Effector memory CD8-positive, alpha-beta T cell (primary cell): ENCODE measurements at regions not wholly inside any gene's neighbourhood (a gene's known extent, or its start where the extent isn't known, plus 50 kb on each side); places are given as distances from the start of the nearest gene placed in this dataset.

Source experiments
- ATAC-seq: fragments of 150-1000 bp; cut with Tn5 transposase; replicated peaks from 2 replicates; pipeline ENCODE4 v1.10.0; 2021; ENCODE audit warnings: mild to moderate bottlenecking, moderate library complexity
- DNase-seq, 3 experiments: peaks; one replicate each; pipeline ENCODE4 v3.0.0; 2021
- H3K27ac Mint-ChIP-seq, 2 donors: one replicate each; pipeline ENCODE4 v1.8.0; 2022; ENCODE audit warnings: mild to moderate bottlenecking in 2 of 2, mixed read lengths in 2 of 2, moderate library complexity in 2 of 2
- H3K27me3 Mint-ChIP-seq, 2 donors: one replicate each; pipeline ENCODE4 v1.8.0; 2022; ENCODE audit warnings: mixed read lengths in 2 of 2
- H3K36me3 Mint-ChIP-seq: one replicate; pipeline ENCODE4 v1.8.0; 2022; ENCODE audit warnings: mild to moderate bottlenecking, moderate library complexity, mixed read lengths; ENCODE audit not compliant: insufficient read depth
- H3K4me1 Mint-ChIP-seq, 2 donors: one replicate each; pipeline ENCODE4 v1.8.0; 2022; ENCODE audit warnings: low read depth in 2 of 2, mixed read lengths in 2 of 2
- H3K4me3 Mint-ChIP-seq, 2 donors: one replicate each; pipeline ENCODE4 v1.8.0; 2022; ENCODE audit warnings: mild to moderate bottlenecking in 2 of 2, mixed read lengths in 2 of 2, moderate library complexity in 2 of 2
- H3K9me3 Mint-ChIP-seq, 2 donors: one replicate each; pipeline ENCODE4 v1.8.0; 2022; ENCODE audit warnings: mixed read lengths in 2 of 2

GRCh38 chr3:102974333-102974732, 539.5 kb downstream of the ZPLD1 start:
- H3K4me3 Mint-ChIP-seq: no peak overlapping the region
- H3K4me1 Mint-ChIP-seq: no peaks in the 10 kb centered on the region
- DNase-seq (no peak), ATAC-seq (no peak)
- peaks cover 0 to 4% of the 10 kb centered on the region in 2 donors for H3K9me3 Mint-ChIP-seq
- no peaks in the 10 kb centered on the region for H3K36me3 Mint-ChIP-seq
- no peaks in the 10 kb centered on the region for H3K27me3 Mint-ChIP-seq
- H3K27ac Mint-ChIP-seq: no peak overlapping the region

GRCh38 chr3:102979191-102979590, 544.4 kb downstream of the ZPLD1 start:
- Mint-ChIP-seq H3K36me3 (peaks cover 4% of the 10 kb centered on the region), H3K27ac (no peak overlapping the region), H3K27me3 (no peaks in the 10 kb centered on the region), H3K4me3 (no peak overlapping the region), H3K9me3 (peaks cover 0 to 4% of the 10 kb centered on the region in 2 donors), H3K4me1 (no peaks in the 10 kb centered on the region)
- no peak for DNase-seq
- no peak for ATAC-seq

- H3K27ac Mint-ChIP-seq: no peak overlapping the region
- H3K27me3 Mint-ChIP-seq: no peaks in the 10 kb centered on the region
- peaks cover 4% of the 10 kb centered on the region for H3K36me3 Mint-ChIP-seq
- no peaks in the 10 kb centered on the region for H3K4me1 Mint-ChIP-seq
- H3K4me3 Mint-ChIP-seq: no peak overlapping the region
- DNase-seq (no peak), ATAC-seq (no peak)
- peaks cover 0 to 4% of the 10 kb centered on the region in 2 donors for H3K9me3 Mint-ChIP-seq
These were observed 545.0 kb downstream of the ZPLD1 start for GRCh38 chr3:102979682-102980354.

- no peak overlapping the region for H3K27ac Mint-ChIP-seq
- no peaks in the 10 kb centered on the region for H3K27me3 Mint-ChIP-seq
- DNase-seq: no peak
- H3K4me1 Mint-ChIP-seq: no peaks in the 10 kb centered on the region
- peaks cover 4% of the 10 kb centered on the region for H3K36me3 Mint-ChIP-seq
- ATAC-seq: no peak
- peaks cover 0 to 3% of the 10 kb centered on the region in 2 donors for H3K9me3 Mint-ChIP-seq
- H3K4me3 Mint-ChIP-seq: no peak overlapping the region
These were observed 545.5 kb downstream of the ZPLD1 start for GRCh38 chr3:102980355-102980696.

- Mint-ChIP-seq H3K4me3 (no peak overlapping the region), H3K9me3 (peaks cover 6 to 20% of the 10 kb centered on the region in 2 donors), H3K27me3 (no peaks in the 10 kb centered on the region), H3K36me3 (no peaks in the 10 kb centered on the region), H3K4me1 (no peaks in the 10 kb centered on the region), H3K27ac (no peak overlapping the region)
- DNase-seq (no peak), ATAC-seq (no peak)
These were observed 567.8 kb downstream of the ZPLD1 start for GRCh38 chr3:103002425-103003176.

GRCh38 chr3:103006526-103007183, 571.8 kb downstream of the ZPLD1 start:
- H3K4me1 Mint-ChIP-seq: no peaks in the 10 kb centered on the region
- no peak for DNase-seq
- H3K27me3 Mint-ChIP-seq: no peaks in the 10 kb centered on the region
- no peak for ATAC-seq
- H3K36me3 Mint-ChIP-seq: no peaks in the 10 kb centered on the region
- peaks cover 11 to 32% of the 10 kb centered on the region in 2 donors for H3K9me3 Mint-ChIP-seq
- H3K27ac Mint-ChIP-seq: no peak overlapping the region
- no peak overlapping the region for H3K4me3 Mint-ChIP-seq

- Mint-ChIP-seq H3K4me3 (no peak overlapping the region), H3K9me3 (peaks cover 8 to 24% of the 10 kb centered on the region in 2 donors), H3K27ac (no peak overlapping the region), H3K4me1 (no peaks in the 10 kb centered on the region), H3K36me3 (no peaks in the 10 kb centered on the region), H3K27me3 (no peaks in the 10 kb centered on the region)
- DNase-seq (no peak), ATAC-seq (no peak)
These were observed 574.8 kb downstream of the ZPLD1 start for GRCh38 chr3:103009609-103010008.

- no peaks in the 10 kb centered on the region for H3K27me3 Mint-ChIP-seq
- no peaks in the 10 kb centered on the region for H3K36me3 Mint-ChIP-seq
- peaks cover 0 to 3% of the 10 kb centered on the region in 2 donors for H3K9me3 Mint-ChIP-seq
- no peak overlapping the region for H3K27ac Mint-ChIP-seq
- ATAC-seq (no peak), DNase-seq (no peak)
- H3K4me3 Mint-ChIP-seq: no peak overlapping the region
- no peaks in the 10 kb centered on the region for H3K4me1 Mint-ChIP-seq
These were observed 591.1 kb downstream of the ZPLD1 start for GRCh38 chr3:103025880-103026279.

- no peak for ATAC-seq
- Mint-ChIP-seq H3K4me3 (no peak overlapping the region), H3K9me3 (peaks cover 0 to 4% of the 10 kb centered on the region in 2 donors), H3K4me1 (no peaks in the 10 kb centered on the region), H3K36me3 (no peaks in the 10 kb centered on the region), H3K27ac (no peak overlapping the region), H3K27me3 (no peaks in the 10 kb centered on the region)
- DNase-seq: no peak
These were observed 599.0 kb downstream of the ZPLD1 start for GRCh38 chr3:103033841-103034240.

- Mint-ChIP-seq H3K36me3 (no peaks in the 10 kb centered on the region), H3K27ac (no peak overlapping the region), H3K4me1 (no peaks in the 10 kb centered on the region), H3K27me3 (no peaks in the 10 kb centered on the region), H3K4me3 (no peak overlapping the region), H3K9me3 (peaks cover 4 to 5% of the 10 kb centered on the region in 2 donors)
- ATAC-seq: no peak
- DNase-seq: no peak
These were observed 612.8 kb downstream of the ZPLD1 start for GRCh38 chr3:103047640-103048039.

GRCh38 chr3:103048068-103048722, 613.4 kb downstream of the ZPLD1 start:
- H3K27me3 Mint-ChIP-seq: no peaks in the 10 kb centered on the region
- no peak overlapping the region for H3K4me3 Mint-ChIP-seq
- no peak overlapping the region for H3K27ac Mint-ChIP-seq
- DNase-seq (no peak), ATAC-seq (peak; percentile 54)
- no peaks in the 10 kb centered on the region for H3K36me3 Mint-ChIP-seq
- peaks cover 4 to 5% of the 10 kb centered on the region in 2 donors for H3K9me3 Mint-ChIP-seq
- no peaks in the 10 kb centered on the region for H3K4me1 Mint-ChIP-seq

GRCh38 chr3:103052236-103052830, 617.5 kb downstream of the ZPLD1 start:
- Mint-ChIP-seq H3K27ac (no peak overlapping the region), H3K27me3 (no peaks in the 10 kb centered on the region), H3K4me3 (no peak overlapping the region), H3K36me3 (no peaks in the 10 kb centered on the region), H3K4me1 (no peaks in the 10 kb centered on the region), H3K9me3 (peaks cover 5 to 8% of the 10 kb centered on the region in 2 donors)
- DNase-seq (no peak), ATAC-seq (no peak)

- no peaks in the 10 kb centered on the region for H3K4me1 Mint-ChIP-seq
- H3K9me3 Mint-ChIP-seq: peaks cover 4 to 6% of the 10 kb centered on the region in 2 donors
- DNase-seq (no peak), ATAC-seq (no peak)
- H3K27ac Mint-ChIP-seq: no peak overlapping the region
- H3K36me3 Mint-ChIP-seq: no peaks in the 10 kb centered on the region
- no peak overlapping the region for H3K4me3 Mint-ChIP-seq
- H3K27me3 Mint-ChIP-seq: no peaks in the 10 kb centered on the region
These were observed 620.3 kb downstream of the ZPLD1 start for GRCh38 chr3:103055021-103055520.
